Neural progenitor cell (in vitro differentiated cells): ENCODE measurements at regions not wholly inside any gene's neighbourhood (a gene's known extent, or its start where the extent isn't known, plus 50 kb on each side); places are given as distances from the start of the nearest gene placed in this dataset.
"Not testable (repeated sequence)": the region's sequence is repeated elsewhere in the genome, so short reads cannot be mapped to it uniquely, and the experiment has no call there.

ENCODE experiments used
- DNase-seq: peaks from one replicate; pipeline ENCODE4 v3.0.0-alpha.2; 2016; ENCODE audit warnings: low spot score
- H2AFZ ChIP-seq: fragments of 200-600 bp; sonication (generic); replicated peaks from 2 replicates; pipeline ENCODE4 v1.6.1; 2016; ENCODE audit warnings: antibody characterized with exemption
- H3F3A ChIP-seq: fragments of 200-600 bp; sonication (generic); 2 replicates; pipeline ENCODE4 v1.6.1; 2016; ENCODE audit warnings: antibody characterized with exemption, low read depth
- H3K27ac ChIP-seq: fragments of 200-600 bp; sonication (generic); 2 replicates; pipeline ENCODE4 v1.5.1; 2016; ENCODE audit warnings: mild to moderate bottlenecking
- H3K27me3 ChIP-seq: fragments of 200-600 bp; sonication (generic); 2 replicates; pipeline ENCODE4 v1.6.1; 2016; ENCODE audit warnings: mild to moderate bottlenecking, moderate library complexity
- H3K36me3 ChIP-seq: fragments of 200-600 bp; sonication (generic); 2 replicates; pipeline ENCODE4 v1.5.1; 2016
- H3K4me1 ChIP-seq: fragments of 200-600 bp; sonication (generic); 2 replicates; pipeline ENCODE4 v1.6.1; 2016; ENCODE audit warnings: mixed run types
- H3K4me2 ChIP-seq: fragments of 200-600 bp; sonication (generic); 2 replicates; pipeline ENCODE4 v1.6.1; 2016
- H3K4me3 ChIP-seq: fragments of 200-600 bp; sonication (generic); 2 replicates; pipeline ENCODE4 v1.5.1; 2016
- H3K79me2 ChIP-seq: fragments of 200-600 bp; sonication (generic); 2 replicates; pipeline ENCODE4 v1.6.1; 2016; ENCODE audit warnings: low read depth
- H3K9ac ChIP-seq: fragments of 200-600 bp; sonication (generic); 2 replicates; pipeline ENCODE4 v1.6.1; 2016
- H3K9me3 ChIP-seq: fragments of 200-600 bp; sonication (generic); 2 replicates; pipeline ENCODE4 v1.5.1; 2016; ENCODE audit warnings: low read depth
- H4K20me1 ChIP-seq: fragments of 200-600 bp; sonication (generic); 2 replicates; pipeline ENCODE4 v1.6.1; 2016; ENCODE audit warnings: low read depth
- H3K27ac Mint-ChIP-seq: 3 replicates; pipeline ENCODE4 v1.8.0; 2021; ENCODE audit warnings: mixed read lengths
- H3K27me3 Mint-ChIP-seq: 2 replicates; pipeline ENCODE4 v1.8.0; 2022; ENCODE audit warnings: low read depth, mild to moderate bottlenecking, inconsistent platforms, moderate library complexity, mixed read lengths; ENCODE audit not compliant: insufficient read depth
- H3K36me3 Mint-ChIP-seq: 3 replicates; pipeline ENCODE4 v1.8.0; 2021; ENCODE audit warnings: mixed read lengths
- H3K4me1 Mint-ChIP-seq: 3 replicates; pipeline ENCODE4 v1.8.0; 2021; ENCODE audit warnings: mixed read lengths
- H3K4me3 Mint-ChIP-seq: 3 replicates; pipeline ENCODE4 v1.8.0; 2021; ENCODE audit warnings: mild to moderate bottlenecking, moderate library complexity, mixed read lengths
- H3K9me3 Mint-ChIP-seq: 3 replicates; pipeline ENCODE4 v1.8.0; 2020; ENCODE audit warnings: mixed read lengths
- EZH2 ChIP-seq: fragments of 200-600 bp; sonication (generic); IDR thresholded peaks from 2 replicates; pipeline ENCODE4 v1.6.1; 2017; ENCODE audit warnings: antibody characterized with exemption, mild to moderate bottlenecking, moderate library complexity
- EZH2phosphoT487 ChIP-seq: fragments of 200-600 bp; sonication (generic); IDR thresholded peaks from 2 replicates; pipeline ENCODE4 v1.6.1; 2017; ENCODE audit warnings: antibody characterized with exemption
- TF ChIP-seq, protein P1 (sequence below): fragments of 200-600 bp; sonication (generic); IDR thresholded peaks from 2 replicates; pipeline ENCODE4 v1.5.1; 2017; ENCODE audit warnings: antibody characterized with exemption, mild to moderate bottlenecking

DNA sequence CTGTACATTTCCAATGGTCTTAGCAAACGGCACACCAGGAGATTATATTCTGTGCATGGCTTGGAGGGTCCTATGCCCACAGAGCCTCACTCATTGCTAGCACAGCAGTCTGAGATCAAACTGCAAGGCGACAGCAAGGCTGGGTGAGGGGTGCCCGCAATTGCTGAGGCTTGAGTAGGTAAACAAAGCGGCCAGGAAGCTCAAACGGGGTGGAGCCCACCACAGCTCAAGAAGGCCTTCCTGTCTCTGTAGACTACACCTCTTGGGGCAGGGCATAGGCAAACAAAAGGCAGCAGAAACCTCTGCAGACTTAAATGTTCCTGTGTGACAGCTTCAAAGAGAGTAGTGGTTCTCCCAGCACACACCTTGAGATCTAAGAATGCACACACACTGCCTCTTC is 91.3 kb downstream of the OR4A5 start:
- not testable (repeated sequence) for H3F3A ChIP-seq, H3K27me3 ChIP-seq, H3K9ac ChIP-seq, H3K27me3 Mint-ChIP-seq, H3K36me3 Mint-ChIP-seq, H3K79me2 ChIP-seq, H3K4me1 Mint-ChIP-seq, H3K27ac Mint-ChIP-seq, H3K4me2 ChIP-seq, H2AFZ ChIP-seq, H3K4me1 ChIP-seq, H3K4me3 ChIP-seq, H3K36me3 ChIP-seq, H4K20me1 ChIP-seq, H3K27ac ChIP-seq, DNase-seq, H3K4me3 Mint-ChIP-seq
- peaks cover 74% of the 10 kb centered on the region for H3K9me3 Mint-ChIP-seq
- peaks cover 39% of the 10 kb centered on the region for H3K9me3 ChIP-seq

DNA sequence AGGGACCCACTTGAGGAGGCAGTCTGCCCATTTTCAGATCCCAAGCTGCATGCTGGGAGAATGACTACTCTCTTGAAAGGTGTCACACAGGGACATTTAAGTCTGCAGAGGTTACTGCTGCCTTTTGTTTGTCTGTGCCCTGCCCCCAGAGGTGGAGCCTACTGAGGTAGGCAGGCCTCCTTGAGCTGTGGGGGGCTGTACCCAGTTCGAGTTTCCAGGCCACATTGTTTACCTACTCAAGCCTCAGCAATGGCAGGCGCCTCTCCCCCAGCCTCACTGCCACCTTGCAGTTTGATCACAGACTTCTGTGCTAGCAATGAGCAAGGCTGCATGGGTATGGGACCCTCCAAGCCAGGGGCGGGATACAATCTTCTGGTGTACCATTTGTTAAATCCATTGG is 126.0 kb downstream of the OR4A5 start:
- no peaks in the 10 kb centered on the region for H4K20me1 ChIP-seq
- no peaks in the 10 kb centered on the region for H3K79me2 ChIP-seq
- H2AFZ ChIP-seq, result no peak overlapping the region
- no peaks in the 10 kb centered on the region for H3K4me1 ChIP-seq
- H3K27me3 ChIP-seq, result no peaks in the 10 kb centered on the region
- H3K36me3 ChIP-seq, result no peaks in the 10 kb centered on the region
- H3K27me3 Mint-ChIP-seq, result no peaks in the 10 kb centered on the region
- no peaks in the 10 kb centered on the region for H3K36me3 Mint-ChIP-seq
- DNase-seq, result no peak
- peaks cover 57% of the 10 kb centered on the region for H3K9me3 Mint-ChIP-seq
- TF ChIP-seq, protein P1, sequence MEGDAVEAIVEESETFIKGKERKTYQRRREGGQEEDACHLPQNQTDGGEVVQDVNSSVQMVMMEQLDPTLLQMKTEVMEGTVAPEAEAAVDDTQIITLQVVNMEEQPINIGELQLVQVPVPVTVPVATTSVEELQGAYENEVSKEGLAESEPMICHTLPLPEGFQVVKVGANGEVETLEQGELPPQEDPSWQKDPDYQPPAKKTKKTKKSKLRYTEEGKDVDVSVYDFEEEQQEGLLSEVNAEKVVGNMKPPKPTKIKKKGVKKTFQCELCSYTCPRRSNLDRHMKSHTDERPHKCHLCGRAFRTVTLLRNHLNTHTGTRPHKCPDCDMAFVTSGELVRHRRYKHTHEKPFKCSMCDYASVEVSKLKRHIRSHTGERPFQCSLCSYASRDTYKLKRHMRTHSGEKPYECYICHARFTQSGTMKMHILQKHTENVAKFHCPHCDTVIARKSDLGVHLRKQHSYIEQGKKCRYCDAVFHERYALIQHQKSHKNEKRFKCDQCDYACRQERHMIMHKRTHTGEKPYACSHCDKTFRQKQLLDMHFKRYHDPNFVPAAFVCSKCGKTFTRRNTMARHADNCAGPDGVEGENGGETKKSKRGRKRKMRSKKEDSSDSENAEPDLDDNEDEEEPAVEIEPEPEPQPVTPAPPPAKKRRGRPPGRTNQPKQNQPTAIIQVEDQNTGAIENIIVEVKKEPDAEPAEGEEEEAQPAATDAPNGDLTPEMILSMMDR, result no peak
- no peak for TF ChIP-seq EZH2
- no peak for TF ChIP-seq EZH2phosphoT487
- H3K9ac ChIP-seq, result no peak overlapping the region
- H3K27ac ChIP-seq, result no peak overlapping the region
- H3K4me3 Mint-ChIP-seq, result no peak overlapping the region
- H3K9me3 ChIP-seq, result peaks cover 46% of the 10 kb centered on the region
- no peaks in the 10 kb centered on the region for H3K4me1 Mint-ChIP-seq
- H3K27ac Mint-ChIP-seq, result no peak overlapping the region
- H3K4me2 ChIP-seq, result no peak overlapping the region
- H3K4me3 ChIP-seq, result no peak overlapping the region
- no peaks in the 10 kb centered on the region for H3F3A ChIP-seq

DNA sequence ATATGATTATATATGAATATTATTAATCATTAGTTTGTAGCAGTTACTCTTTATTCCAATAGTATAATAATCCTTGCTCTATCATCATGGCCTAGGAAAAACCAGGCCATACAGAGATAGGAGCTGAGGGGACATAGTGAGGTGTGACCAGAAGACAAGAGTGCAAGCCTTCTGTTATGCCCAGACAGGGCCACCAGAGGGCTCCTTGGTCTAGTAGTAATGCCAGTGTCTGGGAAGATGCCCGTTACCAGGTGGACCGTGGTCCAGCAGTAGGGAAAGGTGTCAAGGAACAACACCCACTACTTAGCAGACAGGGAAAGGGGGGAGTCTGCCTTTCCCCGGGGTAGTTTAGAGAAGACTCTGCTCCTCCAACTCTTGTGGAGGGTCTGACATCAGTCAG is 148.4 kb downstream of the OR4A5 start:
- H3K27ac Mint-ChIP-seq, H3K4me1 Mint-ChIP-seq, H3K36me3 ChIP-seq, H3K9ac ChIP-seq, H3K79me2 ChIP-seq, H4K20me1 ChIP-seq, H3K27ac ChIP-seq, H3K36me3 Mint-ChIP-seq, H3K27me3 Mint-ChIP-seq, H3K4me3 ChIP-seq, DNase-seq, H3K4me3 Mint-ChIP-seq, H3K4me1 ChIP-seq, H3K27me3 ChIP-seq, H3K4me2 ChIP-seq, H3F3A ChIP-seq, H2AFZ ChIP-seq: not testable (repeated sequence)
- H3K9me3 ChIP-seq, result peaks cover 54% of the 10 kb centered on the region
- peaks cover 44% of the 10 kb centered on the region for H3K9me3 Mint-ChIP-seq
